K562 (cell line): ENCODE measurements at regions not wholly inside any gene's neighbourhood (a gene's known extent, or its start where the extent isn't known, plus 50 kb on each side); places are given as distances from the start of the nearest gene placed in this dataset.

Experiments used
- ARID1B ChIP-seq: fragments of 450-650 bp; IDR thresholded peaks from 2 replicates; pipeline ENCODE4 v1.6.1; 2016; ENCODE audit warnings: antibody characterized with exemption, mild to moderate bottlenecking, inconsistent platforms
- CBFA2T3 ChIP-seq: fragments of 450-650 bp; IDR thresholded peaks from 2 replicates; pipeline ENCODE4 v1.6.1; 2017
- EGR1 ChIP-seq: fragments of 450-650 bp; conservative IDR thresholded peaks from 2 replicates; pipeline ENCODE4 v1.6.1; 2017; ENCODE audit warnings: mild to moderate bottlenecking
- JUND ChIP-seq, 2 experiments: IDR thresholded peaks; 2 replicates in 1 of 2; 3 replicates in 1 of 2; pipeline ENCODE4 v1.6.1; 2011; ENCODE audit warnings: borderline replicate concordance in 2 of 2, low read depth in 2 of 2, low read length in 2 of 2, improper control_type of control experiment in 1 of 2, missing biosample characterization in 1 of 2, missing genetic modification characterization in 1 of 2, missing genetic modification reagents in 1 of 2
- MAFF ChIP-seq: IDR thresholded peaks from 2 replicates; pipeline ENCODE4 v1.6.1; 2012; ENCODE audit warnings: low read length, improper control_type of control experiment
- MAFK ChIP-seq: IDR thresholded peaks from 2 replicates; pipeline ENCODE4 v1.6.1; 2011; ENCODE audit warnings: low read length, improper control_type of control experiment
- NONO ChIP-seq, 2 experiments: fragments of 200-400 bp in 1 of 2; fragments of 450-650 bp in 1 of 2; formaldehyde crosslinking in 1 of 2; IDR thresholded peaks; 2 replicates each; pipeline ENCODE4 v1.6.1; 2017; ENCODE audit warnings: low read depth in 2 of 2, mild to moderate bottlenecking in 2 of 2, moderate library complexity in 2 of 2, low read length in 1 of 2
- RUNX1 ChIP-seq: sonication (generic); IDR thresholded peaks from 2 replicates; pipeline ENCODE4 v1.6.1; 2016; ENCODE audit warnings: antibody characterized with exemption, low read depth
- SMAD4 ChIP-seq: fragments of 250-450 bp; sonication (Bioruptor Pico); conservative IDR thresholded peaks from 2 replicates; pipeline ENCODE4 v1.8.0; 2021; ENCODE audit warnings: inconsistent platforms, mild to moderate bottlenecking, moderate library complexity
- TAL1 ChIP-seq: fragments of 450-650 bp; IDR thresholded peaks from 2 replicates; pipeline ENCODE4 v1.6.1; 2016; ENCODE audit warnings: mild to moderate bottlenecking
- ZNF316 ChIP-seq: fragments of 450-650 bp; IDR thresholded peaks from 2 replicates; pipeline ENCODE4 v1.6.1; 2016
- ZNF586 ChIP-seq: fragments of 450-650 bp; formaldehyde crosslinking; conservative IDR thresholded peaks from 2 replicates; pipeline ENCODE4 v1.4.0; 2020; ENCODE audit warnings: mild to moderate bottlenecking, moderate library complexity
- TF ChIP-seq, protein P1 (sequence below): fragments of 250-450 bp; sonication (Bioruptor Pico); IDR thresholded peaks from 2 replicates; pipeline ENCODE4 v1.8.0; 2021; ENCODE audit warnings: moderate library complexity, mild to moderate bottlenecking, inconsistent platforms
- TF ChIP-seq, protein P2 (sequence below): fragments of 200-600 bp; sonication (generic); IDR thresholded peaks from one replicate; pipeline ENCODE4 v1.6.1; 2012; ENCODE audit warnings: mild to moderate bottlenecking, low read depth, low read length, inconsistent platforms

- TF ChIP-seq, protein P1, sequence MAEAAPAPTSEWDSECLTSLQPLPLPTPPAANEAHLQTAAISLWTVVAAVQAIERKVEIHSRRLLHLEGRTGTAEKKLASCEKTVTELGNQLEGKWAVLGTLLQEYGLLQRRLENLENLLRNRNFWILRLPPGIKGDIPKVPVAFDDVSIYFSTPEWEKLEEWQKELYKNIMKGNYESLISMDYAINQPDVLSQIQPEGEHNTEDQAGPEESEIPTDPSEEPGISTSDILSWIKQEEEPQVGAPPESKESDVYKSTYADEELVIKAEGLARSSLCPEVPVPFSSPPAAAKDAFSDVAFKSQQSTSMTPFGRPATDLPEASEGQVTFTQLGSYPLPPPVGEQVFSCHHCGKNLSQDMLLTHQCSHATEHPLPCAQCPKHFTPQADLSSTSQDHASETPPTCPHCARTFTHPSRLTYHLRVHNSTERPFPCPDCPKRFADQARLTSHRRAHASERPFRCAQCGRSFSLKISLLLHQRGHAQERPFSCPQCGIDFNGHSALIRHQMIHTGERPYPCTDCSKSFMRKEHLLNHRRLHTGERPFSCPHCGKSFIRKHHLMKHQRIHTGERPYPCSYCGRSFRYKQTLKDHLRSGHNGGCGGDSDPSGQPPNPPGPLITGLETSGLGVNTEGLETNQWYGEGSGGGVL (CRISPR knock-in tag): no peak
- peak; percentile 56; the same call in 1 of the 2 replicates for TF ChIP-seq ARID1B
- TF ChIP-seq RUNX1: no peak
- TF ChIP-seq SMAD4 (CRISPR knock-in tag): 0 out of 2 replicates have a peak, but pooled peaks have one; percentile 35
- TF ChIP-seq EGR1: peak; percentile 29; the same call in 1 of the 2 replicates
- no peak for TF ChIP-seq NONO (IDR thresholded peaks at IDR 0.05; ENCODE audit: low read depth in 2 of 2, low read length in 1 of 2)
- peak; percentile 31; the same call in 1 of the 2 replicates for TF ChIP-seq JUND (IDR thresholded peaks at IDR 0.05; ENCODE audit: borderline replicate concordance, low read depth, low read length)
- TF ChIP-seq JUND (tag; IDR thresholded peaks at IDR 0.05; ENCODE audit: borderline replicate concordance, low read depth, low read length): no peak
- TF ChIP-seq, protein P2, sequence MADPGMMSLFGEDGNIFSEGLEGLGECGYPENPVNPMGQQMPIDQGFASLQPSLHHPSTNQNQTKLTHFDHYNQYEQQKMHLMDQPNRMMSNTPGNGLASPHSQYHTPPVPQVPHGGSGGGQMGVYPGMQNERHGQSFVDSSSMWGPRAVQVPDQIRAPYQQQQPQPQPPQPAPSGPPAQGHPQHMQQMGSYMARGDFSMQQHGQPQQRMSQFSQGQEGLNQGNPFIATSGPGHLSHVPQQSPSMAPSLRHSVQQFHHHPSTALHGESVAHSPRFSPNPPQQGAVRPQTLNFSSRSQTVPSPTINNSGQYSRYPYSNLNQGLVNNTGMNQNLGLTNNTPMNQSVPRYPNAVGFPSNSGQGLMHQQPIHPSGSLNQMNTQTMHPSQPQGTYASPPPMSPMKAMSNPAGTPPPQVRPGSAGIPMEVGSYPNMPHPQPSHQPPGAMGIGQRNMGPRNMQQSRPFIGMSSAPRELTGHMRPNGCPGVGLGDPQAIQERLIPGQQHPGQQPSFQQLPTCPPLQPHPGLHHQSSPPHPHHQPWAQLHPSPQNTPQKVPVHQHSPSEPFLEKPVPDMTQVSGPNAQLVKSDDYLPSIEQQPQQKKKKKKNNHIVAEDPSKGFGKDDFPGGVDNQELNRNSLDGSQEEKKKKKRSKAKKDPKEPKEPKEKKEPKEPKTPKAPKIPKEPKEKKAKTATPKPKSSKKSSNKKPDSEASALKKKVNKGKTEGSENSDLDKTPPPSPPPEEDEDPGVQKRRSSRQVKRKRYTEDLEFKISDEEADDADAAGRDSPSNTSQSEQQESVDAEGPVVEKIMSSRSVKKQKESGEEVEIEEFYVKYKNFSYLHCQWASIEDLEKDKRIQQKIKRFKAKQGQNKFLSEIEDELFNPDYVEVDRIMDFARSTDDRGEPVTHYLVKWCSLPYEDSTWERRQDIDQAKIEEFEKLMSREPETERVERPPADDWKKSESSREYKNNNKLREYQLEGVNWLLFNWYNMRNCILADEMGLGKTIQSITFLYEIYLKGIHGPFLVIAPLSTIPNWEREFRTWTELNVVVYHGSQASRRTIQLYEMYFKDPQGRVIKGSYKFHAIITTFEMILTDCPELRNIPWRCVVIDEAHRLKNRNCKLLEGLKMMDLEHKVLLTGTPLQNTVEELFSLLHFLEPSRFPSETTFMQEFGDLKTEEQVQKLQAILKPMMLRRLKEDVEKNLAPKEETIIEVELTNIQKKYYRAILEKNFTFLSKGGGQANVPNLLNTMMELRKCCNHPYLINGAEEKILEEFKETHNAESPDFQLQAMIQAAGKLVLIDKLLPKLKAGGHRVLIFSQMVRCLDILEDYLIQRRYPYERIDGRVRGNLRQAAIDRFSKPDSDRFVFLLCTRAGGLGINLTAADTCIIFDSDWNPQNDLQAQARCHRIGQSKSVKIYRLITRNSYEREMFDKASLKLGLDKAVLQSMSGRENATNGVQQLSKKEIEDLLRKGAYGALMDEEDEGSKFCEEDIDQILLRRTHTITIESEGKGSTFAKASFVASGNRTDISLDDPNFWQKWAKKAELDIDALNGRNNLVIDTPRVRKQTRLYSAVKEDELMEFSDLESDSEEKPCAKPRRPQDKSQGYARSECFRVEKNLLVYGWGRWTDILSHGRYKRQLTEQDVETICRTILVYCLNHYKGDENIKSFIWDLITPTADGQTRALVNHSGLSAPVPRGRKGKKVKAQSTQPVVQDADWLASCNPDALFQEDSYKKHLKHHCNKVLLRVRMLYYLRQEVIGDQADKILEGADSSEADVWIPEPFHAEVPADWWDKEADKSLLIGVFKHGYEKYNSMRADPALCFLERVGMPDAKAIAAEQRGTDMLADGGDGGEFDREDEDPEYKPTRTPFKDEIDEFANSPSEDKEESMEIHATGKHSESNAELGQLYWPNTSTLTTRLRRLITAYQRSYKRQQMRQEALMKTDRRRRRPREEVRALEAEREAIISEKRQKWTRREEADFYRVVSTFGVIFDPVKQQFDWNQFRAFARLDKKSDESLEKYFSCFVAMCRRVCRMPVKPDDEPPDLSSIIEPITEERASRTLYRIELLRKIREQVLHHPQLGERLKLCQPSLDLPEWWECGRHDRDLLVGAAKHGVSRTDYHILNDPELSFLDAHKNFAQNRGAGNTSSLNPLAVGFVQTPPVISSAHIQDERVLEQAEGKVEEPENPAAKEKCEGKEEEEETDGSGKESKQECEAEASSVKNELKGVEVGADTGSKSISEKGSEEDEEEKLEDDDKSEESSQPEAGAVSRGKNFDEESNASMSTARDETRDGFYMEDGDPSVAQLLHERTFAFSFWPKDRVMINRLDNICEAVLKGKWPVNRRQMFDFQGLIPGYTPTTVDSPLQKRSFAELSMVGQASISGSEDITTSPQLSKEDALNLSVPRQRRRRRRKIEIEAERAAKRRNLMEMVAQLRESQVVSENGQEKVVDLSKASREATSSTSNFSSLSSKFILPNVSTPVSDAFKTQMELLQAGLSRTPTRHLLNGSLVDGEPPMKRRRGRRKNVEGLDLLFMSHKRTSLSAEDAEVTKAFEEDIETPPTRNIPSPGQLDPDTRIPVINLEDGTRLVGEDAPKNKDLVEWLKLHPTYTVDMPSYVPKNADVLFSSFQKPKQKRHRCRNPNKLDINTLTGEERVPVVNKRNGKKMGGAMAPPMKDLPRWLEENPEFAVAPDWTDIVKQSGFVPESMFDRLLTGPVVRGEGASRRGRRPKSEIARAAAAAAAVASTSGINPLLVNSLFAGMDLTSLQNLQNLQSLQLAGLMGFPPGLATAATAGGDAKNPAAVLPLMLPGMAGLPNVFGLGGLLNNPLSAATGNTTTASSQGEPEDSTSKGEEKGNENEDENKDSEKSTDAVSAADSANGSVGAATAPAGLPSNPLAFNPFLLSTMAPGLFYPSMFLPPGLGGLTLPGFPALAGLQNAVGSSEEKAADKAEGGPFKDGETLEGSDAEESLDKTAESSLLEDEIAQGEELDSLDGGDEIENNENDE: no peak
- peak; percentile 56; the same call in 1 of the 2 replicates for TF ChIP-seq TAL1
- peak; percentile 16; the same call in 1 of the 2 replicates for TF ChIP-seq MAFF
- TF ChIP-seq ZNF586 (CRISPR knock-in tag): no peak
- TF ChIP-seq CBFA2T3: peak; percentile 83
- TF ChIP-seq MAFK: 0 out of 2 replicates have a peak, but pooled peaks have one; percentile 48
- TF ChIP-seq ZNF316: peak; percentile 74
Measured at GRCh38 chr2:216936954-216937357, 77.1 kb upstream of the TNP1 start (continued).
